Liver (tissue), 7 donors: ENCODE measurements at regions not wholly inside any gene's neighbourhood (a gene's known extent, or its start where the extent isn't known, plus 50 kb on each side); places are given as distances from the start of the nearest gene placed in this dataset.

Source experiments
- DNase-seq: peaks from one replicate; pipeline ENCODE4 v3.0.0-alpha.2; 2017; ENCODE audit warnings: low spot score
- H3K27ac ChIP-seq, 2 donors: one replicate each; pipeline ENCODE4 v1.7.0; 2013; ENCODE audit warnings: inconsistent platforms in 2 of 2, low read length in 2 of 2, control low read depth in 1 of 2, low read depth in 1 of 2, mild to moderate bottlenecking in 1 of 2
- H3K27me3 ChIP-seq, 4 donors: one replicate each; pipeline versions ENCODE4 v1.6.1 to v1.7.0; 2013; ENCODE audit warnings: low read length in 3 of 4, inconsistent platforms in 1 of 4, mild to moderate bottlenecking in 1 of 4, moderate library complexity in 1 of 4; ENCODE audit not compliant: control insufficient read depth in 4 of 4, insufficient read depth in 4 of 4
- H3K36me3 ChIP-seq, 4 donors: one replicate each; pipeline versions ENCODE4 v1.6.1 to v1.7.0; 2013; ENCODE audit warnings: low read length in 3 of 4, mild to moderate bottlenecking in 3 of 4, low read depth in 1 of 4, moderate library complexity in 1 of 4; ENCODE audit not compliant: control insufficient read depth in 4 of 4, insufficient read depth in 3 of 4
- H3K4me1 ChIP-seq, 4 donors: one replicate each; pipeline versions ENCODE4 v1.6.1 to v1.7.0; 2013; ENCODE audit warnings: low read length in 3 of 4, mild to moderate bottlenecking in 3 of 4, moderate library complexity in 1 of 4; ENCODE audit not compliant: control insufficient read depth in 4 of 4, insufficient read depth in 4 of 4
- H3K4me3 ChIP-seq, 3 donors: one replicate each; pipeline versions ENCODE4 v1.6.1 to v1.7.0; 2013; ENCODE audit warnings: low read length in 3 of 3, control low read depth in 1 of 3, low read depth in 1 of 3, mild to moderate bottlenecking in 1 of 3
- H3K9ac ChIP-seq, 2 donors: one replicate each; pipeline ENCODE4 v1.7.0; 2013; ENCODE audit warnings: low read length in 2 of 2, mild to moderate bottlenecking in 2 of 2, moderate library complexity in 2 of 2, control low read depth in 1 of 2, low read depth in 1 of 2
- H3K9me3 ChIP-seq, 4 donors: one replicate each; pipeline versions ENCODE4 v1.6.1 to v1.7.0; 2013; ENCODE audit warnings: low read length in 3 of 4; ENCODE audit not compliant: control insufficient read depth in 4 of 4
- ATF3 ChIP-seq: IDR thresholded peaks from 2 replicates; pipeline ENCODE4 v1.6.1; 2016; ENCODE audit warnings: antibody characterized with exemption
- EGR1 ChIP-seq, 2 donors: IDR thresholded peaks; 2 replicates each; pipeline ENCODE4 v1.6.1; 2016 to 2018; ENCODE audit warnings: antibody characterized with exemption in 2 of 2, low read depth in 2 of 2
- FOXA1 ChIP-seq: IDR thresholded peaks from 2 replicates; pipeline ENCODE4 v1.6.1; 2016; ENCODE audit warnings: antibody characterized with exemption
- FOXA2 ChIP-seq: IDR thresholded peaks from 2 replicates; pipeline ENCODE4 v1.6.1; 2016; ENCODE audit warnings: antibody characterized with exemption
- GABPA ChIP-seq, 2 donors: IDR thresholded peaks in 1 of 2; conservative IDR thresholded peaks in 1 of 2; 2 replicates each; pipeline ENCODE4 v1.6.1; 2016; ENCODE audit warnings: antibody characterized with exemption in 2 of 2, mild to moderate bottlenecking in 1 of 2, moderate library complexity in 1 of 2
- HNF4A ChIP-seq, 2 donors: conservative IDR thresholded peaks; 2 replicates each; pipeline ENCODE4 v1.6.1; 2016; ENCODE audit warnings: antibody characterized with exemption in 2 of 2, mild to moderate bottlenecking in 2 of 2
- HNF4G ChIP-seq: IDR thresholded peaks from 2 replicates; pipeline ENCODE4 v1.6.1; 2016; ENCODE audit warnings: antibody characterized with exemption
- JUND ChIP-seq, 2 donors: IDR thresholded peaks; 2 replicates each; pipeline ENCODE4 v1.6.1; 2016; ENCODE audit warnings: antibody characterized with exemption in 2 of 2
- MAX ChIP-seq: IDR thresholded peaks from 2 replicates; pipeline ENCODE4 v1.6.1; 2016; ENCODE audit warnings: antibody characterized with exemption
- NR2F2 ChIP-seq: IDR thresholded peaks from 2 replicates; pipeline ENCODE4 v1.6.1; 2016; ENCODE audit warnings: antibody characterized with exemption
- RAD21 ChIP-seq, 2 donors: IDR thresholded peaks; 2 replicates each; pipeline ENCODE4 v1.6.1; 2016; ENCODE audit warnings: antibody characterized with exemption in 2 of 2, mild to moderate bottlenecking in 2 of 2
- RXRA ChIP-seq, 2 donors: IDR thresholded peaks; 2 replicates each; pipeline ENCODE4 v1.6.1; 2017 to 2018; ENCODE audit warnings: antibody characterized with exemption in 2 of 2, mild to moderate bottlenecking in 1 of 2
- SP1 ChIP-seq: IDR thresholded peaks from 2 replicates; pipeline ENCODE4 v1.6.1; 2018; ENCODE audit warnings: antibody characterized with exemption, mild to moderate bottlenecking
- TAF1 ChIP-seq: conservative IDR thresholded peaks from 2 replicates; pipeline ENCODE4 v1.6.1; 2016; ENCODE audit warnings: antibody characterized with exemption, mild to moderate bottlenecking
- YY1 ChIP-seq: IDR thresholded peaks from 2 replicates; pipeline ENCODE4 v1.6.1; 2016; ENCODE audit warnings: antibody characterized with exemption, mild to moderate bottlenecking
- ZBTB33 ChIP-seq: IDR thresholded peaks from 2 replicates; pipeline ENCODE4 v1.6.1; 2016; ENCODE audit warnings: antibody characterized with exemption
- WGBS: extraction: QIAGEN DNeasy Blood & Tissue Kit; methylation state at CpG from one replicate; pipeline ENCODE4 v1.1.7; 2013; 5-methylcytosine and 5-hydroxymethylcytosine counted together
- TF ChIP-seq, protein P1 (sequence below): IDR thresholded peaks from 2 replicates; pipeline ENCODE4 v1.6.1; 2016; ENCODE audit warnings: antibody characterized with exemption, mild to moderate bottlenecking
- donor health status: healthy.
- donor health status: healthy.
- donor health status: healthy.
- donor health status: healthy.

DNA sequence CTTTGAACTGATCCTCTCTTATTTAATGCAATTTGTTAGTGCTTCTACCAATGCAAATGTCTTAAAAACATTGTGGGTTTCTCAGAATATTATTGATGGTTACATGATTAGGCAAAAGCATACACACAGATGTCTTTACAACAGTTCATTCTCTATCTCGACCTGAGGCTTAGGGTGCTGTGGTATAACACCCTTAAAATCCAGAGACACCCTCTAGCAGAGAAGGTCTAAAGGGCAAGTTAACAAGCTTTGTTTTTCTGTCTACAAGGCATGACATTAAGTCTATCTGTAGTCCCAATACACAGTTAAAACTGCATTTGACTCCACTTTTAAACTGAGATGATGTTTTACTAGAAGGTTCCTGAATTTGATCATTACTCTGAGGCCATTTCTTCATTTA is 518.7 kb upstream of the MEF2C start:
- Histone ChIP-seq H3K36me3 (no peaks in the 10 kb centered on the region), H3K27ac (no peak overlapping the region), H3K9ac (no peak overlapping the region), H3K4me3 (no peak overlapping the region), H3K9me3 (no peaks in the 10 kb centered on the region), H3K27me3 (no peaks in the 10 kb centered on the region), H3K4me1 (no peaks in the 10 kb centered on the region)
- 67% methylated on average over 1 of the region's 1 CpG for WGBS
- TF ChIP-seq HNF4G: no peak
- TF ChIP-seq MAX: no peak
- TF ChIP-seq NR2F2: no peak
- TF ChIP-seq RXRA (IDR thresholded peaks at IDR 0.05): no peak
- TF ChIP-seq ATF3: no peak
- TF ChIP-seq EGR1 (IDR thresholded peaks at IDR 0.05; ENCODE audit: low read depth in 2 of 2): no peak
- no peak for TF ChIP-seq ZBTB33
- TF ChIP-seq HNF4A (conservative IDR thresholded peaks at IDR 0.05): no peak
- TF ChIP-seq, protein P1, sequence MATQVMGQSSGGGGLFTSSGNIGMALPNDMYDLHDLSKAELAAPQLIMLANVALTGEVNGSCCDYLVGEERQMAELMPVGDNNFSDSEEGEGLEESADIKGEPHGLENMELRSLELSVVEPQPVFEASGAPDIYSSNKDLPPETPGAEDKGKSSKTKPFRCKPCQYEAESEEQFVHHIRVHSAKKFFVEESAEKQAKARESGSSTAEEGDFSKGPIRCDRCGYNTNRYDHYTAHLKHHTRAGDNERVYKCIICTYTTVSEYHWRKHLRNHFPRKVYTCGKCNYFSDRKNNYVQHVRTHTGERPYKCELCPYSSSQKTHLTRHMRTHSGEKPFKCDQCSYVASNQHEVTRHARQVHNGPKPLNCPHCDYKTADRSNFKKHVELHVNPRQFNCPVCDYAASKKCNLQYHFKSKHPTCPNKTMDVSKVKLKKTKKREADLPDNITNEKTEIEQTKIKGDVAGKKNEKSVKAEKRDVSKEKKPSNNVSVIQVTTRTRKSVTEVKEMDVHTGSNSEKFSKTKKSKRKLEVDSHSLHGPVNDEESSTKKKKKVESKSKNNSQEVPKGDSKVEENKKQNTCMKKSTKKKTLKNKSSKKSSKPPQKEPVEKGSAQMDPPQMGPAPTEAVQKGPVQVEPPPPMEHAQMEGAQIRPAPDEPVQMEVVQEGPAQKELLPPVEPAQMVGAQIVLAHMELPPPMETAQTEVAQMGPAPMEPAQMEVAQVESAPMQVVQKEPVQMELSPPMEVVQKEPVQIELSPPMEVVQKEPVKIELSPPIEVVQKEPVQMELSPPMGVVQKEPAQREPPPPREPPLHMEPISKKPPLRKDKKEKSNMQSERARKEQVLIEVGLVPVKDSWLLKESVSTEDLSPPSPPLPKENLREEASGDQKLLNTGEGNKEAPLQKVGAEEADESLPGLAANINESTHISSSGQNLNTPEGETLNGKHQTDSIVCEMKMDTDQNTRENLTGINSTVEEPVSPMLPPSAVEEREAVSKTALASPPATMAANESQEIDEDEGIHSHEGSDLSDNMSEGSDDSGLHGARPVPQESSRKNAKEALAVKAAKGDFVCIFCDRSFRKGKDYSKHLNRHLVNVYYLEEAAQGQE: no peak
- no peak for TF ChIP-seq RAD21 (IDR thresholded peaks at IDR 0.05)
- no peak for TF ChIP-seq FOXA1
- no peak for TF ChIP-seq SP1
- TF ChIP-seq JUND (IDR thresholded peaks at IDR 0.05): no peak
- TF ChIP-seq FOXA2: no peak
- TF ChIP-seq TAF1: no peak
- DNase-seq: no peak

- no peak overlapping the region for H3K27ac ChIP-seq
- TF ChIP-seq FOXA1 (no peak), MAX (no peak), RXRA (IDR thresholded peaks at IDR 0.05) (no peak), EGR1 (IDR thresholded peaks at IDR 0.05; ENCODE audit: low read depth in 2 of 2) (no peak), ATF3 (no peak), SP1 (no peak), ZBTB33 (no peak), RAD21 (IDR thresholded peaks at IDR 0.05) (no peak), HNF4G (no peak), GABPA (IDR thresholded peaks at IDR 0.05 in 1 of 2, conservative IDR thresholded peaks at IDR 0.05 in 1 of 2) (no peak), YY1 (no peak)
- H3K4me3 ChIP-seq: no peak overlapping the region
- H3K4me1 ChIP-seq: peaks cover 0 to 5% (median 0%) of the 10 kb centered on the region in 4 donors
- WGBS: 80% methylated on average over 3 of the region's 3 CpGs
- no peaks in the 10 kb centered on the region for H3K9me3 ChIP-seq
- H3K9ac ChIP-seq: no peak overlapping the region
- no peaks in the 10 kb centered on the region for H3K36me3 ChIP-seq
- no peak for DNase-seq
- H3K27me3 ChIP-seq: no peaks in the 10 kb centered on the region
Observed at GRCh38 chr5:89401012-89401411, 518.0 kb upstream of the MEF2C start.
